GM12878 (cell line): ENCODE measurements at regions not wholly inside any gene's neighbourhood (a gene's known extent, or its start where the extent isn't known, plus 50 kb on each side); places are given as distances from the start of the nearest gene placed in this dataset.

Source experiments
- ATAC-seq: fragments of 200-7000 bp; cut with Tn5 transposase; 3 replicates; pipeline ENCODE4 v1.9.1; 2020; ENCODE audit warnings: mild to moderate bottlenecking, moderate library complexity
- BruUV-seq: library from RNA; stranded (reverse); fragments of 400-500 nt; replicated peaks from 2 replicates; lab custom pipeline; 2021; lab: Mats Ljungman, UMichigan
- CTCF ChIA-PET: fragments of 300-600 bp; sonication (Branson Sonifier 250); formaldehyde crosslinking; extraction: SDS; loops from one replicate; lab custom pipeline; 2021; ENCODE audit warnings: inconsistent platforms; lab: Yijun Ruan, JAX
- POLR2A ChIA-PET: fragments of 350-600 bp; formaldehyde crosslinking; extraction: SDS; loops from one replicate; lab custom pipeline; 2021; ENCODE audit warnings: inconsistent platforms; lab: Charles Lee
- RAD21 ChIA-PET: fragments of 300-600 bp; sonication (Branson Sonifier 250); formaldehyde crosslinking; loops from one replicate; lab custom pipeline; 2023; ENCODE audit warnings: antibody characterized with exemption; ENCODE audit not compliant: unreplicated experiment; lab: Charles Lee
- SMC1A ChIA-PET: fragments of 300-600 bp; sonication (Branson Sonifier 250); formaldehyde crosslinking; loops from one replicate; lab custom pipeline; 2023; ENCODE audit not compliant: unreplicated experiment, uncharacterized antibody; lab: Charles Lee
- DNase-seq: peaks from one replicate; pipeline ENCODE4 v3.0.0-alpha.2; 2011; ENCODE audit warnings: low read depth, low spot score
- FAIRE-seq: peaks from 3 replicates; lab custom pipeline; 2011; peaks lifted over from hg19 to GRCh38; lab: Jason Lieb, UNC
- H2AFZ ChIP-seq: 2 replicates; pipeline ENCODE4 v1.6.0; 2011; ENCODE audit warnings: low read depth, low read length, control low read depth; ENCODE audit not compliant: control insufficient read depth
- H3K27ac ChIP-seq: 2 replicates; pipeline ENCODE4 v1.5.1; 2011; ENCODE audit warnings: control low read depth; ENCODE audit not compliant: control insufficient read depth, insufficient read depth
- H3K27me3 ChIP-seq, 2 experiments: replicated peaks in 1 of 2; 2 replicates each; pipeline versions ENCODE4 v1.6.0 to v1.6.1; 2011; ENCODE audit warnings: low read length in 1 of 2; ENCODE audit not compliant: control insufficient read depth in 2 of 2, insufficient read depth in 2 of 2
- H3K36me3 ChIP-seq, 2 experiments: 2 replicates each; pipeline ENCODE4 v1.5.1; 2011; ENCODE audit warnings: low read length in 1 of 2; ENCODE audit not compliant: control insufficient read depth in 2 of 2, insufficient read depth in 2 of 2
- H3K4me1 ChIP-seq: 2 replicates; pipeline ENCODE4 v1.6.1; 2011; ENCODE audit warnings: mild to moderate bottlenecking, low read length, moderate library complexity, mixed read lengths; ENCODE audit not compliant: control insufficient read depth, insufficient read depth
- H3K4me2 ChIP-seq: 2 replicates; pipeline ENCODE4 v1.6.0; 2011; ENCODE audit warnings: control low read depth; ENCODE audit not compliant: control insufficient read depth, insufficient read depth
- H3K4me3 ChIP-seq: fragments of 200-600 bp; sonication (generic); 2 replicates; pipeline ENCODE4 v1.5.1; 2016
- H3K79me2 ChIP-seq: 2 replicates; pipeline ENCODE4 v1.6.0; 2011; ENCODE audit warnings: low read length; ENCODE audit not compliant: control insufficient read depth, insufficient read depth
- H3K9ac ChIP-seq: 2 replicates; pipeline ENCODE4 v1.8.0; 2011; ENCODE audit warnings: low read length, control low read depth, mixed read lengths; ENCODE audit not compliant: control insufficient read depth, insufficient read depth
- H3K9me3 ChIP-seq: replicated peaks from 3 replicates; pipeline ENCODE4 v1.5.1; 2011; ENCODE audit warnings: mild to moderate bottlenecking, low read length; ENCODE audit not compliant: control insufficient read depth, insufficient read depth
- H4K20me1 ChIP-seq: 2 replicates; pipeline ENCODE4 v1.6.0; 2011; ENCODE audit not compliant: control insufficient read depth, insufficient read depth
- DPF2 ChIP-seq: fragments of 450-650 bp; IDR thresholded peaks from 2 replicates; pipeline ENCODE4 v1.6.1; 2017; ENCODE audit warnings: mild to moderate bottlenecking
- E2F4 ChIP-seq: IDR thresholded peaks from 2 replicates; pipeline ENCODE4 v1.6.1; 2012; ENCODE audit warnings: low read depth, low read length, improper control_type of control experiment
- E2F8 ChIP-seq: fragments of 450-650 bp; IDR thresholded peaks from 2 replicates; pipeline ENCODE4 v1.6.1; 2018; ENCODE audit warnings: mild to moderate bottlenecking, low read depth, moderate library complexity; ENCODE audit not compliant: partially characterized antibody
- EED ChIP-seq: sonication (generic); IDR thresholded peaks from 2 replicates; pipeline ENCODE4 v1.6.1; 2016; ENCODE audit warnings: antibody characterized with exemption, low read depth
- FOS ChIP-seq: IDR thresholded peaks from 3 replicates; pipeline ENCODE4 v1.6.1; 2011; ENCODE audit warnings: borderline replicate concordance; ENCODE audit not compliant: insufficient read length; ENCODE audit errors: extremely low read depth
- MTA2 ChIP-seq: fragments of 450-650 bp; IDR thresholded peaks from 2 replicates; pipeline ENCODE4 v1.6.1; 2016; ENCODE audit warnings: low read depth, mild to moderate bottlenecking, moderate library complexity
- REST ChIP-seq: IDR thresholded peaks from 2 replicates; pipeline ENCODE4 v1.6.1; 2012; ENCODE audit warnings: mild to moderate bottlenecking, low read depth, low read length
- SIN3A ChIP-seq: IDR thresholded peaks from 2 replicates; pipeline ENCODE4 v1.6.1; 2012; ENCODE audit warnings: low read depth, low read length, improper control_type of control experiment
- SMAD5 ChIP-seq: IDR thresholded peaks from 2 replicates; pipeline ENCODE4 v1.6.1; 2016; ENCODE audit warnings: antibody characterized with exemption, low read depth
- SMARCA5 ChIP-seq: fragments of 450-650 bp; IDR thresholded peaks from 2 replicates; pipeline ENCODE4 v1.6.1; 2017; ENCODE audit warnings: mild to moderate bottlenecking
- STAT1 ChIP-seq: fragments of 450-650 bp; conservative IDR thresholded peaks from 2 replicates; pipeline ENCODE4 v1.6.1; 2014; ENCODE audit warnings: antibody characterized with exemption, mild to moderate bottlenecking
- SUPT20H ChIP-seq: IDR thresholded peaks from 2 replicates; pipeline ENCODE4 v1.6.1; 2011; ENCODE audit warnings: low read depth, mild to moderate bottlenecking, low read length, moderate library complexity, borderline replicate concordance; ENCODE audit not compliant: control insufficient read depth
- ZBED1 ChIP-seq: IDR thresholded peaks from 2 replicates; pipeline ENCODE4 v1.6.1; 2016; ENCODE audit warnings: borderline replicate concordance
- ZNF207 ChIP-seq: fragments of 450-650 bp; IDR thresholded peaks from 2 replicates; pipeline ENCODE4 v1.6.1; 2014; ENCODE audit warnings: antibody characterized with exemption, mild to moderate bottlenecking, borderline replicate concordance
- WGBS: methylation state at CpG from one replicate; pipeline ENCODE4 v1.1.6; 2016; ENCODE audit warnings: low lambda C conversion rate; ENCODE audit not compliant: insufficient replicate concordance, insufficient coverage; ENCODE audit errors: missing lambda C conversion rate; 5-methylcytosine and 5-hydroxymethylcytosine counted together
- in situ Hi-C: fragments of 300-500 bp; cut with MboI; formaldehyde crosslinking; loops from 9 replicates; pipeline ENCODE4 v1.14.3; 2018; ENCODE audit warnings: mixed read lengths
- intact Hi-C: fragments of 100-400 bp; cut with micrococcal nuclease; formaldehyde crosslinking; loops from one replicate; pipeline ENCODE4 v1.14.2; 2022; ENCODE audit not compliant: unreplicated experiment

- Histone ChIP-seq H3K9me3 (no peaks in the 10 kb centered on the region), H3K27ac (no peak overlapping the region), H3K9ac (no peak overlapping the region), H3K79me2 (no peaks in the 10 kb centered on the region), H3K4me1 (no peaks in the 10 kb centered on the region), H2AFZ (no peak overlapping the region), H3K27me3 (no peaks in the 10 kb centered on the region; a peak in 1 of 4 replicates), H3K4me2 (no peak overlapping the region), H3K36me3 (no peaks in the 10 kb centered on the region), H4K20me1 (no peaks in the 10 kb centered on the region), H3K4me3 (no peak overlapping the region)
- ChIA-PET SMC1A (no interaction called here), POLR2A (no interaction called here), RAD21 (no interaction called here), CTCF (no interaction called here)
- TF ChIP-seq SMARCA5, result no peak
- no peak for TF ChIP-seq STAT1
- TF ChIP-seq SMAD5, result no peak
- no peak for TF ChIP-seq DPF2
- TF ChIP-seq ZNF207, result no peak
- TF ChIP-seq ZBED1, result no peak
- TF ChIP-seq MTA2, result no peak
- TF ChIP-seq FOS, result no peak
- TF ChIP-seq REST, result no peak
- TF ChIP-seq SIN3A, result no peak
- no peak for TF ChIP-seq EED
- TF ChIP-seq E2F8, result no peak
- no peak for TF ChIP-seq SUPT20H
- no peak for TF ChIP-seq E2F4
- FAIRE-seq, result no peak
- intact Hi-C loops (no loop called here), in situ Hi-C loops (no loop called here)
- no peak for DNase-seq
- WGBS, result 24% methylated on average over 3 of the region's 3 CpGs
- BruUV-seq, result no TSS peak
- no peak for ATAC-seq
These were observed 161.9 kb downstream of the FOXD2 start for GRCh38 chr1:47599777-47600176.
